NCI-H345 treated with DMSO at 0.1 percent for 48 hours (cell line): ENCODE measurements at regions not wholly inside any gene's neighbourhood (a gene's known extent, or its start where the extent isn't known, plus 50 kb on each side); places are given as distances from the start of the nearest gene placed in this dataset.
"Not testable (repeated sequence)": the region's sequence is repeated elsewhere in the genome, so short reads cannot be mapped to it uniquely, and the experiment has no call there.

ENCODE experiments used
- DNase-seq: peaks from one replicate; lab custom pipeline; 2025; ENCODE audit not compliant: unreplicated experiment; lab: John Stamatoyannopoulos, UW

- DNase-seq, result no peak
Measured at GRCh38 chr20:19025430-19026120, 186.9 kb upstream of the SLC24A3 start.

- no peak for DNase-seq
Measured at GRCh38 chr20:19026121-19026878, 186.1 kb upstream of the SLC24A3 start.

DNA sequence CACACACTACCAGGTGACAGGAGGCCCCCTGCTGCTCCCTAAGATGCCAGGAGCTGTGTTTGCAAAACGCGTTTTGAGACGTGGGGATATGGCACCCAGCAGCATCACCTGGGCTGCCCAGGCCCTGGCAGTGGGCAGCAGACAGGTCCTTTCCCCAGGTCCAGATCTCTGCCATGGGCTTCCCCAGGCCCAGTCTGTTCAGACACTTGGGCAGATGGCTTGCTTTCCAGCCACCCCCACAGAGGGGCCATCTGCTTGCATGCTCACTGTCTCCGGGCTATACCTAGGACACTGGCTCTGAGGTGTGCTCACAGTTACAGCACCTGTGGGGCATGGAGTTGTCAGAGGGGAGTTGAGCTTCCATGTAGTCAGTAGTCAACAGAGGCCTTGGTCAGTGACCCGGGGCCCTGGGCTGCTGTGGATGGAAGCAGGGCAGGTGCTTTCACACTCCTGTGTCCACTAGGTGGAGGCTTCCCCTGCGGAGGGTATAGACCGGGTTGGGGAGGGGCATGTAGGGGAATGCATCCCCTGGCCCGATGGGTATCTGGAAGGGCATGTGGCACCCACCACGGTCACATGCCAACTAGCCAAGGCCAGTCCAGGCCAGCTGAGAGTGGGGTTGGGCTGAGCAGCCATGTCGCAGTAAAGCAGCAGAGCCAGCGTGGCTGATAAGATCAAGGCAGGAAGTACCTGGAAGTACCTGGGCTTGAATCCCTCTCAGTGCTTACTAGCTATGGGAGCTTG lies 185.4 kb upstream of the SLC24A3 start:
- no peak for DNase-seq

DNA sequence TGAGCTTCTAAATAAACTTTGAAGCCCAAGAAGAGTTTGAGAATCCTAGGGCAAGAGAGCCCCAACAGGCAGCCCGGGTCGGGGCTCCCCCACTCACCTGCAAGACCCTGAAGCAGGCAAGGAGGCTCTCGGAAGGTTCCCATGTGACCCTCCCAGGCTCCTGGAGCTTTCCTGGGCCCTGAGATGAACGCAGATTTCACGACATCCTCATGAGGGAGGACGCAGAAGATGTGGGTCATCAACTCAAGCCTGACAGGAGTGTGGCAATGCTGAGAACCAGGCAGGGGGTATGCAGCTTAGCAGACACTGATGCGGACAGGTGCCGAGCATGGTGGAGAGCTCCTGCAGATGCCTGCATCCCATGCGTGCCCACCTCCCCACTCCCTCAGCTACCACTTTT lies 184.5 kb upstream of the SLC24A3 start:
- no peak for DNase-seq

DNA sequence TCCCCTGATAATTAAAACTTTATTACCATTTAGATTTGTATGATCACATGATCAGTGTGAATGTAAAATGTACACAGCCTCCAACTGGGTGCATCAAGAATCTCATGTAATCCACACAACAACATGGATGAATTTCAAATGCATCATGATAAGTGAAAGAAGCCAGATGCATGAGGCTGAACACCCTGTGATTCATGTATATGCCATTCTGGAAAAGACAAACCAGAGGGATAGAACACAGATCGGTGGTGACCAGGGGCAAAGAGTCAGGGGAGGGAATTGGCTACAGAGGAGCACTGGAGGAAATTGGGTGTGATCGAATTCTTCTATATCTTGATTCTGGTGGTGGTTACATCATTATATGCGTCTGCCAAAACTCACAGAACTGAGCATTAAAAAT lies 170.7 kb upstream of the SLC24A3 start:
- no peak for DNase-seq

GRCh38 chr20:19045371-19045770 lies 167.1 kb upstream of the SLC24A3 start:
- no peak for DNase-seq

DNA sequence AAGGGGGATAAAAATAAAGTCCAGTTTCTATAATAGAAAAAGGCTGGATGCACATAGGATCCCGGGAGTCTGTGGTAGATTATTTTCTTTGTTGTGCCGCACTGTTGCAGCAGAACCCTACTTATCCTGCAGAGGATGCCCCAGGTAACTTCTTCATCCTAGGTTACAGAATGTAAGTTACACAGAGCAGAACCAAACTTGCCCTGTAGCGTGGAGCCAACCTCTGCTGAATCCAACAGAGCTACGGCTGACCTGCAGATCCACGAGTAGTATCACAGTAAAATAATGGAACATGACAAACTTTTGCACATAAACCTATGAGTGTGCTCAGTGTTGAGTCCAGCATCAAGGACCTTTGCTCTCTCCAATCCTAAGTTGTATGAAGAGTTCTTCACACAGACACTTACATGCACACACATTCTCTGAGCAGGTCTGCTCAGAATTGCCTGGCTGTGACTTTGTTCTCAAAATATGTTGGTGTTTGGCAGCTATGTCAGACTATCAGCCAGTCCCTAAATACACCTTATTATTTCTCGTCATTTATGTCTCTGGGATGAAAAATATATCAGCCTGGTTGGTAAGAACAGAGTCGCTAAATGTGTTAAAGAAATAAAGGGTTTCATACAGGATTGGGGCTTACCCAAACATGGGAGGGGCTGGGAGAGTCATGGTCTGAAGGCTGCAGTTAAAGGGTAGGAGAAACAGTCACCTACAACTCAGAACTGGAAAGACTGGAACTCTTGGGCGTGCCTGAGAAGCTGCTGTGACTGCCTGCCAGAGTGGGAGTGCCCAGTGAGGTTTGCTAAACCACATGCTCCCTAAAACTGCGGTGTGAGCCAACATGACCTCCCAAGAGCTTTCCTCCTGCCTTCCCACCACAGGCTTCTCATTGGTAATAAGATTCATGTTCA lies 165.1 kb upstream of the SLC24A3 start:
- DNase-seq, result no peak

DNA sequence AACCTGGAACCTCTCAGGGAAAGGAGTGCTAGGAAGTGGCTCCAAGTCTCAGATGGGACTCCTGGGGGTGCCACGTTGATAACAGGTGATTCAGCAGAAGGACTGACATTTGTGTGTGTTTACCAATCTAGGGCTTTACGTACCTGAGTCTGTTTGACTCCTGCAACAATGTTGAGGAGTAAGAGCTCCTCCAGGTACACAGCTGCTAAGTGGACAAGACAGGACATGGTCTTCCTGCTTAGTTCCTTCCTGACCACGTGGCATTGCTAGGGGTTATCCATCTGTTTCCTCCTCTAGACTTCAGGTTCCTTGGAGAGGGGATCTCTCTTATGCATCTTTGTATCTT lies 164.5 kb upstream of the SLC24A3 start:
- no peak for DNase-seq

- DNase-seq, result no peak
Measured at GRCh38 chr20:19048995-19049501, 163.4 kb upstream of the SLC24A3 start.

DNA sequence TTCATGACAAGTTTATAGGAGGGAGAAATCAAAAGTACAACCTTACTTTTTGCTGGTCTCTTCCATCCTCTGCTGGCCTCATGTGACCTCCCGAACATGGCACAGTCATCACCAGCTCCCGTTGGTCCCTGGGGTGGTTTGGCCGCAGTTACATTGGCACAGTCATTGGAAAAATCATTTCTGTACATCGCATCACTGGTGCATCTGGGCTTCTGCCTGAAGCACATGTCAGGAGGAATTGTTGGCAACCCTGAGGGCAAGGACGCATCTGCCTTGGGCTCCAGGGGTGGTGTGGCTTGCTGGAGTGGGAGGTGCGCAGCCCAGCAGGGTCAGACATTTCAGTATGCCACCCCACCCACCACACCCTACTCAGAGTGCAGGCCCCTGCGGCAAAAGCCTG lies 162.9 kb upstream of the SLC24A3 start:
- DNase-seq, result no peak

DNA sequence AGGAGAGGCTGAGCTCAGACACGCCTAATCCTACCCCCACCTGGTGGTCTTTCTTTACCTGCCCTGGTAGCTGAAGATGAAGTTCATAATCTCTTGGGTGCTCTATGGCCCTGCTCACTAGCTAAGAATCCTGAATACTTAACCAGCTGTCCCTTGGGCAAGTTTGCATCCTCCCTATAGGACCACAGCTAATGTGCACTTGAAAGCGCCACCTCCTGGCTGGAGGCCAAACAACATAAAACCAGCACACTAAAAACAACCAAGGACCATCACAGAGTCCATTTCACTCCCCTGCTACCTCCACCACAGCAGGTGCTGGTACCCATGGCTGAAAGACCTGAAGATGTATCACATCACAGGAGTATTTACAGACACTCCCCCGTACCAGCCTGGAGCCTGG lies 155.5 kb upstream of the SLC24A3 start:
- DNase-seq, result no peak

DNA sequence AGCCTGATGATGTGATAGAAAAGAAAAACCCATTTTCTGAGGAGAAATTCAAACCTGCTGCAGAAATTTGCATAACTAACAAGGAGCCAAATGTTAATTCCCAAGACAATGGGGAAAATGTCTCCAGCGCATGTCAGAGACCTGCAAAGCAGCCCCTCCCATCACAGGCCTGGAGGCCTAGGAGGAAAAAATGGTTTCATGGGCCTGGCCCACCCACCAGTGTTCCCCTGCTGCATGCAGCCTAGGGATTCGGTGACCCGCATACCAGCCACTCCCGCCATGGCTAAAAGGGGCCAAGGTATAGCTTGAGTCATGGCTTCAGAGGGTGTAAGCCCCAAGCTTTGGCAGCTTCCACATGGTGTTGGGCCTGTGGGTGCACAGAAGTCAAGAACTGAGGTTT lies 147.7 kb upstream of the SLC24A3 start:
- DNase-seq, result not testable (repeated sequence)

DNA sequence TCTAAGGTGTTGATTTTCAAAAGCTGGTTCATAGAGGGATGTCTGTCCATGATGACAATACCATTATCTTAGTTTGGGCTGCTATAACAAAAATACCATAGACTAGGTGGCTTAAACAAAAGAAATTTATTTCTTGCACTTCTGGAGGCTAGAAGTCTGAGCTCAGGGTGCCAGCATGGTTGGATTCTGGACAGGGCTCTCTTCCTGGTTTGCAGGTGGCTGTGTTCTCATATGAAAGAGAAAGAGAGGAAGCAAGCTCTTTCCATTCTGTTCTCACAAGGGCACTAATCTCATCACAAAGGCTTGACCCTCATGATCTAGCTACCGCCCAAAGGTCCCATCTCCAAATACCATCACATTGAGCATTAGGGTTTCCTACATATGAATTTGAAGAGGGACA lies 144.5 kb upstream of the SLC24A3 start:
- no peak for DNase-seq

GRCh38 chr20:19070026-19070425 lies 142.4 kb upstream of the SLC24A3 start:
- no peak for DNase-seq

DNA sequence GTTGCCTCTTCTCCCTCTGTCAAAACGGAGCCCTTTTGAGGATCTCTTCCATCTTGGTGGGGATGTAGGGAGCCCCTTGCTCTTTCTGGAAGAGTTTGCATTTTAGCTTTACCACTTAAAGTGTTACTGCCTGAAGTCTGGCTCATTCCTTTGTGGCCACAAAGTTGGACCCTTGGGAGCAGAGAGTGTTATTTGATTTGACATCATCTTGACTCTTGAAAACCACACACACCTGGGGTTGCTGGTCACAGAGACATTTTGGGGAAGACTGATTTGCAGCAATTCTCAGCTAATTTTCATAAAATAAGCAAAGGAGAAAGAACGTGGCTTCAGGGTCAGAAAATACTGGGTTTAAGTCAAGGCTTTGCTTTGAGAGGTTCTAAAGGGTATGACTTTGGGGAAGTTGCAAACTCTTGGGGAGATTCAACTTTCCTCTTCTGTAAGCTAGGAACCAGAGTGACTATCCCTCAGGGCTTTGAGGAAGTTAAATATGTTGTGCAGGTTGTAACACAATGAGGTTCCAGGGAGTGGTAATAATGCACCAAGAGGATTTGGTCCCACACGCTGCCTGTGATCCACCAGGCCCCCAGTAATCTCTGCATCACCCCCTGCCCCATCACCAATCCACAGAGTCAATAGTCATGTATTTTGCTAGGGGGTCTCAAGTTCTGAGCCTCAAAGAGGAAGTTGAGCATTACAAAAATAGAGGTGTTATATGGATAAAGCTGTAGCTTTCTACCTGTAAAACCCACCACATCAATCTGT lies 141.6 kb upstream of the SLC24A3 start:
- DNase-seq, result no peak

GRCh38 chr20:19071446-19071725 lies 141.1 kb upstream of the SLC24A3 start:
- no peak for DNase-seq

- no peak for DNase-seq
Measured at GRCh38 chr20:19071902-19072498, 140.4 kb upstream of the SLC24A3 start.

GRCh38 chr20:19072988-19073387 lies 139.5 kb upstream of the SLC24A3 start:
- DNase-seq, result no peak

- no peak for DNase-seq
Measured at GRCh38 chr20:19073584-19074218, 138.7 kb upstream of the SLC24A3 start.

- no peak for DNase-seq
Measured at GRCh38 chr20:19074356-19074755, 138.1 kb upstream of the SLC24A3 start.
